Activated CD8-positive, alpha-beta memory T cell treated with anti-CD3 and anti-CD28 coated beads, Interleukin-2, amount 10 ng/mL, durations not matched to agents 7 days and 5 days (primary cell): ENCODE measurements at regions not wholly inside any gene's neighbourhood (a gene's known extent, or its start where the extent isn't known, plus 50 kb on each side); places are given as distances from the start of the nearest gene placed in this dataset.

Experiments used
- ATAC-seq: fragments of 150-1000 bp; cut with Tn5 transposase; one replicate; pipeline ENCODE4 v1.10.0; 2021; ENCODE audit warnings: moderate library complexity
- CTCF ChIA-PET: fragments of 350-600 bp; sonication (Branson Sonifier 250); formaldehyde crosslinking; loops from one replicate; lab custom pipeline; 2021; ENCODE audit warnings: antibody characterized with exemption; lab: Charles Lee
- DNase-seq: peaks from one replicate; pipeline ENCODE4 v3.0.0-alpha.2; 2020
- H3K27ac Mint-ChIP-seq: one replicate; pipeline ENCODE4 v1.8.0; 2021; ENCODE audit warnings: mild to moderate bottlenecking, mixed read lengths
- H3K27me3 Mint-ChIP-seq: one replicate; pipeline ENCODE4 v1.8.0; 2021; ENCODE audit warnings: mixed read lengths
- H3K36me3 Mint-ChIP-seq: one replicate; pipeline ENCODE4 v1.8.0; 2021; ENCODE audit warnings: mild to moderate bottlenecking, mixed read lengths
- H3K4me1 Mint-ChIP-seq: one replicate; pipeline ENCODE4 v1.8.0; 2021; ENCODE audit warnings: mixed read lengths
- H3K4me3 Mint-ChIP-seq: one replicate; pipeline ENCODE4 v1.8.0; 2021; ENCODE audit warnings: mild to moderate bottlenecking, moderate library complexity, mixed read lengths
- H3K9me3 Mint-ChIP-seq: one replicate; pipeline ENCODE4 v1.8.0; 2022; ENCODE audit warnings: low read depth, mixed read lengths

GRCh38 chr5:53333160-53333559 lies 147.3 kb upstream of the FST start:
- ATAC-seq (no peak), DNase-seq (no peak)
- Mint-ChIP-seq H3K9me3 (no peaks in the 10 kb centered on the region), H3K36me3 (no peaks in the 10 kb centered on the region), H3K27ac (no peak overlapping the region), H3K4me1 (peaks cover 2% of the 10 kb centered on the region), H3K27me3 (peaks cover 8% of the 10 kb centered on the region), H3K4me3 (no peak overlapping the region)
- CTCF ChIA-PET, result no interaction called here

GRCh38 chr5:53334431-53334941 lies 145.9 kb upstream of the FST start:
- DNase-seq (no peak), ATAC-seq (no peak)
- no peak overlapping the region for H3K4me3 Mint-ChIP-seq
- H3K4me1 Mint-ChIP-seq, result peaks cover 2% of the 10 kb centered on the region
- peaks cover 11% of the 10 kb centered on the region for H3K27me3 Mint-ChIP-seq
- CTCF ChIA-PET, result no interaction called here
- no peaks in the 10 kb centered on the region for H3K36me3 Mint-ChIP-seq
- no peak overlapping the region for H3K27ac Mint-ChIP-seq
- no peaks in the 10 kb centered on the region for H3K9me3 Mint-ChIP-seq

GRCh38 chr5:53335115-53335514 lies 145.3 kb upstream of the FST start:
- Mint-ChIP-seq H3K4me3 (no peak overlapping the region), H3K27ac (no peak overlapping the region), H3K9me3 (no peaks in the 10 kb centered on the region), H3K27me3 (peaks cover 9% of the 10 kb centered on the region), H3K36me3 (no peaks in the 10 kb centered on the region), H3K4me1 (peaks cover 2% of the 10 kb centered on the region)
- ATAC-seq (no peak), DNase-seq (no peak)
- CTCF ChIA-PET, result no interaction called here

GRCh38 chr5:53337827-53338226 lies 142.6 kb upstream of the FST start:
- DNase-seq, result no peak
- no peak for ATAC-seq
- no peak overlapping the region for H3K4me3 Mint-ChIP-seq
- H3K9me3 Mint-ChIP-seq, result no peaks in the 10 kb centered on the region
- H3K4me1 Mint-ChIP-seq, result peaks cover 2% of the 10 kb centered on the region
- CTCF ChIA-PET, result no interaction called here
- H3K36me3 Mint-ChIP-seq, result no peaks in the 10 kb centered on the region
- H3K27ac Mint-ChIP-seq, result no peak overlapping the region
- peaks cover 7% of the 10 kb centered on the region for H3K27me3 Mint-ChIP-seq

- no peaks in the 10 kb centered on the region for H3K36me3 Mint-ChIP-seq
- no peaks in the 10 kb centered on the region for H3K9me3 Mint-ChIP-seq
- H3K4me1 Mint-ChIP-seq, result peaks cover 2% of the 10 kb centered on the region
- CTCF ChIA-PET, result no interaction called here
- no peak for DNase-seq
- no peak overlapping the region for H3K27ac Mint-ChIP-seq
- no peak overlapping the region for H3K4me3 Mint-ChIP-seq
- peaks cover 7% of the 10 kb centered on the region for H3K27me3 Mint-ChIP-seq
- no peak for ATAC-seq
Observed at GRCh38 chr5:53338971-53339370, 141.5 kb upstream of the FST start.

GRCh38 chr5:53339962-53340540 lies 140.4 kb upstream of the FST start:
- Mint-ChIP-seq H3K36me3 (no peaks in the 10 kb centered on the region), H3K9me3 (no peaks in the 10 kb centered on the region), H3K4me3 (no peak overlapping the region), H3K27ac (no peak overlapping the region), H3K4me1 (no peaks in the 10 kb centered on the region), H3K27me3 (peaks cover 7% of the 10 kb centered on the region)
- DNase-seq, result no peak
- ATAC-seq, result no peak
- CTCF ChIA-PET, result interaction anchor here (0.6 kb wide), 1 partner anchor 801 kb away, joined by 3 read pairs; no protein-coding TSS in a partner anchor

- no peaks in the 10 kb centered on the region for H3K9me3 Mint-ChIP-seq
- H3K27ac Mint-ChIP-seq, result no peak overlapping the region
- H3K27me3 Mint-ChIP-seq, result peaks cover 7% of the 10 kb centered on the region
- DNase-seq, result no peak
- no peaks in the 10 kb centered on the region for H3K36me3 Mint-ChIP-seq
- H3K4me1 Mint-ChIP-seq, result no peaks in the 10 kb centered on the region
- H3K4me3 Mint-ChIP-seq, result no peak overlapping the region
- no peak for ATAC-seq
- CTCF ChIA-PET, result no interaction called here
Observed at GRCh38 chr5:53340956-53341750, 139.3 kb upstream of the FST start.

- Mint-ChIP-seq H3K4me3 (no peak overlapping the region), H3K27me3 (peaks cover 7% of the 10 kb centered on the region), H3K4me1 (no peaks in the 10 kb centered on the region), H3K9me3 (no peaks in the 10 kb centered on the region), H3K36me3 (no peaks in the 10 kb centered on the region), H3K27ac (no peak overlapping the region)
- DNase-seq (no peak), ATAC-seq (no peak)
- CTCF ChIA-PET, result no interaction called here
Observed at GRCh38 chr5:53342236-53342635, 138.2 kb upstream of the FST start.

GRCh38 chr5:53343187-53343586 lies 137.2 kb upstream of the FST start:
- H3K4me3 Mint-ChIP-seq, result no peak overlapping the region
- H3K4me1 Mint-ChIP-seq, result no peaks in the 10 kb centered on the region
- peaks cover 7% of the 10 kb centered on the region for H3K27me3 Mint-ChIP-seq
- H3K27ac Mint-ChIP-seq, result no peak overlapping the region
- no peak for DNase-seq
- H3K36me3 Mint-ChIP-seq, result no peaks in the 10 kb centered on the region
- no peaks in the 10 kb centered on the region for H3K9me3 Mint-ChIP-seq
- CTCF ChIA-PET, result no interaction called here
- no peak for ATAC-seq

- no peaks in the 10 kb centered on the region for H3K36me3 Mint-ChIP-seq
- H3K4me3 Mint-ChIP-seq, result no peak overlapping the region
- CTCF ChIA-PET, result no interaction called here
- H3K4me1 Mint-ChIP-seq, result no peaks in the 10 kb centered on the region
- peaks cover 14% of the 10 kb centered on the region for H3K27me3 Mint-ChIP-seq
- H3K9me3 Mint-ChIP-seq, result no peaks in the 10 kb centered on the region
- no peak for DNase-seq
- no peak for ATAC-seq
- H3K27ac Mint-ChIP-seq, result no peak overlapping the region
Observed at GRCh38 chr5:53350368-53350767, 130.1 kb upstream of the FST start.

GRCh38 chr5:53350991-53351770 lies 129.2 kb upstream of the FST start:
- no peaks in the 10 kb centered on the region for H3K9me3 Mint-ChIP-seq
- no peak overlapping the region for H3K27ac Mint-ChIP-seq
- H3K4me1 Mint-ChIP-seq, result no peaks in the 10 kb centered on the region
- CTCF ChIA-PET, result no interaction called here
- H3K4me3 Mint-ChIP-seq, result no peak overlapping the region
- H3K27me3 Mint-ChIP-seq, result peaks cover 14% of the 10 kb centered on the region
- no peaks in the 10 kb centered on the region for H3K36me3 Mint-ChIP-seq
- ATAC-seq (no peak), DNase-seq (no peak)

GRCh38 chr5:53355316-53355715 lies 125.1 kb upstream of the FST start:
- Mint-ChIP-seq H3K4me3 (no peak overlapping the region), H3K36me3 (no peaks in the 10 kb centered on the region), H3K9me3 (no peaks in the 10 kb centered on the region), H3K27ac (no peak overlapping the region), H3K27me3 (peaks cover 5% of the 10 kb centered on the region), H3K4me1 (peaks cover 5% of the 10 kb centered on the region)
- ATAC-seq (no peak), DNase-seq (no peak)
- CTCF ChIA-PET, result no interaction called here

GRCh38 chr5:53355931-53356330 lies 124.5 kb upstream of the FST start:
- DNase-seq, result no peak
- H3K9me3 Mint-ChIP-seq, result no peaks in the 10 kb centered on the region
- no peak for ATAC-seq
- no peak overlapping the region for H3K27ac Mint-ChIP-seq
- H3K36me3 Mint-ChIP-seq, result no peaks in the 10 kb centered on the region
- no peak overlapping the region for H3K4me3 Mint-ChIP-seq
- peaks cover 5% of the 10 kb centered on the region for H3K4me1 Mint-ChIP-seq
- H3K27me3 Mint-ChIP-seq, result peaks cover 4% of the 10 kb centered on the region
- CTCF ChIA-PET, result no interaction called here
